GM18867 (cell line): ENCODE measurements at regions not wholly inside any gene's neighbourhood (a gene's known extent, or its start where the extent isn't known, plus 50 kb on each side); places are given as distances from the start of the nearest gene placed in this dataset.
"Not testable (repeated sequence)": the region's sequence is repeated elsewhere in the genome, so short reads cannot be mapped to it uniquely, and the experiment has no call there.

ENCODE experiments used
- ATAC-seq: cut with Tn5 transposase; IDR thresholded peaks from one replicate; pipeline ENCODE4 v1.9.1; 2021; ENCODE audit warnings: mild to moderate bottlenecking, moderate library complexity; ENCODE audit not compliant: unreplicated experiment

- no peak for ATAC-seq
Observed at GRCh38 chr20:48214601-48215000, 429.3 kb upstream of the SULF2 start.

- not testable (repeated sequence) for ATAC-seq
Observed at GRCh38 chr20:48213635-48214034, 428.4 kb upstream of the SULF2 start.

- ATAC-seq, result no peak
Observed at GRCh38 chr20:48212806-48213509, 427.7 kb upstream of the SULF2 start.

GRCh38 chr20:48211847-48212246 is 426.6 kb upstream of the SULF2 start:
- no peak for ATAC-seq

GRCh38 chr20:48211238-48211637 is 426.0 kb upstream of the SULF2 start:
- no peak for ATAC-seq

GRCh38 chr20:48210111-48211027 is 425.1 kb upstream of the SULF2 start:
- ATAC-seq, result no peak

GRCh38 chr20:48209102-48209501 is 423.8 kb upstream of the SULF2 start:
- no peak for ATAC-seq

GRCh38 chr20:48208176-48208575 is 422.9 kb upstream of the SULF2 start:
- no peak for ATAC-seq

- ATAC-seq, result no peak
Observed at GRCh38 chr20:48207505-48207904, 422.2 kb upstream of the SULF2 start.

- ATAC-seq, result no peak
Observed at GRCh38 chr20:48205786-48206185, 420.5 kb upstream of the SULF2 start.

GRCh38 chr20:48205281-48205782 is 420.1 kb upstream of the SULF2 start:
- no peak for ATAC-seq

GRCh38 chr20:48204499-48204898 is 419.2 kb upstream of the SULF2 start:
- ATAC-seq, result no peak

GRCh38 chr20:48203252-48203651 is 418.0 kb upstream of the SULF2 start:
- ATAC-seq, result no peak

- no peak for ATAC-seq
Observed at GRCh38 chr20:48202334-48203113, 417.2 kb upstream of the SULF2 start.

GRCh38 chr20:48201885-48202284 is 416.6 kb upstream of the SULF2 start:
- ATAC-seq, result no peak

GRCh38 chr20:48201188-48201587 is 415.9 kb upstream of the SULF2 start:
- ATAC-seq, result no peak

- no peak for ATAC-seq
Observed at GRCh38 chr20:48198929-48199451, 413.7 kb upstream of the SULF2 start.

GRCh38 chr20:48197066-48197465 is 411.8 kb upstream of the SULF2 start:
- ATAC-seq, result no peak

- ATAC-seq, result no peak
Observed at GRCh38 chr20:48196486-48196885, 411.2 kb upstream of the SULF2 start.

GRCh38 chr20:48196001-48196400 is 410.7 kb upstream of the SULF2 start:
- no peak for ATAC-seq
